ENCODE measurements at regions not wholly inside any gene's neighbourhood (a gene's known extent, or its start where the extent isn't known, plus 50 kb on each side); places are given as distances from the start of the nearest gene placed in this dataset.

- TF ChIP-seq, protein P1, sequence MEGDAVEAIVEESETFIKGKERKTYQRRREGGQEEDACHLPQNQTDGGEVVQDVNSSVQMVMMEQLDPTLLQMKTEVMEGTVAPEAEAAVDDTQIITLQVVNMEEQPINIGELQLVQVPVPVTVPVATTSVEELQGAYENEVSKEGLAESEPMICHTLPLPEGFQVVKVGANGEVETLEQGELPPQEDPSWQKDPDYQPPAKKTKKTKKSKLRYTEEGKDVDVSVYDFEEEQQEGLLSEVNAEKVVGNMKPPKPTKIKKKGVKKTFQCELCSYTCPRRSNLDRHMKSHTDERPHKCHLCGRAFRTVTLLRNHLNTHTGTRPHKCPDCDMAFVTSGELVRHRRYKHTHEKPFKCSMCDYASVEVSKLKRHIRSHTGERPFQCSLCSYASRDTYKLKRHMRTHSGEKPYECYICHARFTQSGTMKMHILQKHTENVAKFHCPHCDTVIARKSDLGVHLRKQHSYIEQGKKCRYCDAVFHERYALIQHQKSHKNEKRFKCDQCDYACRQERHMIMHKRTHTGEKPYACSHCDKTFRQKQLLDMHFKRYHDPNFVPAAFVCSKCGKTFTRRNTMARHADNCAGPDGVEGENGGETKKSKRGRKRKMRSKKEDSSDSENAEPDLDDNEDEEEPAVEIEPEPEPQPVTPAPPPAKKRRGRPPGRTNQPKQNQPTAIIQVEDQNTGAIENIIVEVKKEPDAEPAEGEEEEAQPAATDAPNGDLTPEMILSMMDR (IDR thresholded peaks at IDR 0.05), result no peak
- TF ChIP-seq POLR2A (IDR thresholded peaks at IDR 0.05) (no peak), EP300 (IDR thresholded peaks at IDR 0.05) (no peak)
Measured at GRCh38 chr21:33987461-33987860, 71.9 kb upstream of the ATP5PO start.
